HG03469 (cell line): ENCODE measurements at regions not wholly inside any gene's neighbourhood (a gene's known extent, or its start where the extent isn't known, plus 50 kb on each side); places are given as distances from the start of the nearest gene placed in this dataset.

ENCODE experiments used
- ATAC-seq: cut with Tn5 transposase; IDR thresholded peaks from one replicate; pipeline ENCODE4 v1.9.1; 2021; ENCODE audit warnings: mild to moderate bottlenecking, moderate library complexity, moderate number of reproducible peaks; ENCODE audit not compliant: unreplicated experiment

- no peak for ATAC-seq
Observed at GRCh38 chr7:114130866-114131265, 212.1 kb upstream of the PPP1R3A start.

GRCh38 chr7:114128880-114129279 lies 210.1 kb upstream of the PPP1R3A start:
- no peak for ATAC-seq

- ATAC-seq: no peak
Observed at GRCh38 chr7:114126095-114126494, 207.3 kb upstream of the PPP1R3A start.

- ATAC-seq: no peak
Observed at GRCh38 chr7:114112806-114113205, 194.0 kb upstream of the PPP1R3A start.

- ATAC-seq: no peak
Observed at GRCh38 chr7:114110666-114111065, 191.9 kb upstream of the PPP1R3A start.

GRCh38 chr7:114109721-114110120 lies 190.9 kb upstream of the PPP1R3A start:
- ATAC-seq: no peak

- no peak for ATAC-seq
Observed at GRCh38 chr7:114109304-114109703, 190.5 kb upstream of the PPP1R3A start.

GRCh38 chr7:114108510-114108909 lies 189.7 kb upstream of the PPP1R3A start:
- no peak for ATAC-seq

GRCh38 chr7:114107522-114107921 lies 188.7 kb upstream of the PPP1R3A start:
- no peak for ATAC-seq

- ATAC-seq: no peak
Observed at GRCh38 chr7:114104035-114104434, 185.2 kb upstream of the PPP1R3A start.

- no peak for ATAC-seq
Observed at GRCh38 chr7:114102996-114103395, 184.2 kb upstream of the PPP1R3A start.

GRCh38 chr7:114102131-114102530 lies 183.3 kb upstream of the PPP1R3A start:
- no peak for ATAC-seq

GRCh38 chr7:114100810-114101209 lies 182.0 kb upstream of the PPP1R3A start:
- ATAC-seq: no peak

- no peak for ATAC-seq
Observed at GRCh38 chr7:114099337-114099736, 180.5 kb upstream of the PPP1R3A start.

GRCh38 chr7:114095885-114096284 lies 177.1 kb upstream of the PPP1R3A start:
- no peak for ATAC-seq

- ATAC-seq: no peak
Observed at GRCh38 chr7:114088470-114088940, 169.7 kb upstream of the PPP1R3A start.

GRCh38 chr7:114087653-114088469 lies 169.1 kb upstream of the PPP1R3A start:
- no peak for ATAC-seq

- no peak for ATAC-seq
Observed at GRCh38 chr7:114086914-114087652, 168.3 kb upstream of the PPP1R3A start.

- no peak for ATAC-seq
Observed at GRCh38 chr7:114086537-114086913, 167.7 kb upstream of the PPP1R3A start.

GRCh38 chr7:114085592-114086501 lies 167.0 kb upstream of the PPP1R3A start:
- no peak for ATAC-seq

- no peak for ATAC-seq
Observed at GRCh38 chr7:114085313-114085591, 166.4 kb upstream of the PPP1R3A start.
